ENCODE measurements at regions not wholly inside any gene's neighbourhood (a gene's known extent, or its start where the extent isn't known, plus 50 kb on each side); places are given as distances from the start of the nearest gene placed in this dataset.

GRCh38 chr11:98053851-98054250 is 966.9 kb upstream of the CNTN5 start:
- FAIRE-seq (no peak), ATAC-seq (no peak), DNase-seq (ENCODE audit: extremely low read depth in 1 of 4, low spot score in 3 of 4) (no peak)
- no peak overlapping the region for H2AFZ ChIP-seq (ENCODE audit: low read depth, low read length)
- ChIA-PET CTCF (ENCODE audit: low intra/inter-chr PET ratio) (no interaction called here), POLR2A (no interaction called here)
- in situ Hi-C loops (cut with MboI): no loop called here
- BruUV-seq (replicated peaks): no TSS peak
- H3K79me2 ChIP-seq (ENCODE audit: control insufficient read depth, insufficient read depth, low read length): no peaks in the 10 kb centered on the region
- no peak overlapping the region for H3K4me2 ChIP-seq (ENCODE audit: insufficient read depth, low read length)
- no peaks in the 10 kb centered on the region for H4K20me1 ChIP-seq (replicated peaks; ENCODE audit: control insufficient read depth, insufficient read depth, low read length)
- TF ChIP-seq RREB1 (CRISPR knock-in tag; IDR thresholded peaks at IDR 0.05): no peak
- TF ChIP-seq SREBF2 (CRISPR knock-in tag; IDR thresholded peaks at IDR 0.05): no peak
- TF ChIP-seq ASH1L (IDR thresholded peaks at IDR 0.05; ENCODE audit: borderline replicate concordance, low read depth, partially characterized antibody): no peak
- no peak for TF ChIP-seq HNRNPLL (IDR thresholded peaks at IDR 0.05; ENCODE audit: low read depth, low read length, poor library complexity, severe bottlenecking)
- no peak for TF ChIP-seq ARID3A (IDR thresholded peaks at IDR 0.05; ENCODE audit: borderline replicate concordance, low read depth, low read length)
- TF ChIP-seq POLR2AphosphoS2 (IDR thresholded peaks at IDR 0.05; ENCODE audit: low read length): no peak
- no peak for TF ChIP-seq DLX4 (CRISPR knock-in tag; IDR thresholded peaks at IDR 0.05)
- TF ChIP-seq SRSF9 (IDR thresholded peaks at IDR 0.05; ENCODE audit: borderline replicate concordance, low read depth, low read length): no peak
- no peak for TF ChIP-seq NCOA4 (IDR thresholded peaks at IDR 0.05; ENCODE audit: partially characterized antibody)
- no peak for TF ChIP-seq ZNF75A (CRISPR knock-in tag; IDR thresholded peaks at IDR 0.05)
- TF ChIP-seq SIN3B (IDR thresholded peaks at IDR 0.05; ENCODE audit: low read depth): no peak
- no peak for TF ChIP-seq GTF2F1 (IDR thresholded peaks at IDR 0.05; ENCODE audit: low read depth, low read length)
- TF ChIP-seq ZNF232 (CRISPR knock-in tag; IDR thresholded peaks at IDR 0.05): no peak
- H3K9me3 ChIP-seq (replicated peaks; ENCODE audit: control insufficient read depth, insufficient read depth, low read depth, low read length): no peaks in the 10 kb centered on the region
- no peak overlapping the region for H3K4me3 ChIP-seq
- H3K27me3 ChIP-seq (ENCODE audit: control insufficient read depth in 2 of 2, insufficient read depth in 2 of 2, low read length in 2 of 2): no peaks in the 10 kb centered on the region
- no peaks in the 10 kb centered on the region for H3K36me3 ChIP-seq (ENCODE audit: control insufficient read depth, insufficient read depth, low read length)
- no peaks in the 10 kb centered on the region for H3K9me1 ChIP-seq (ENCODE audit: control insufficient read depth, insufficient read depth, low read length)
- H3K27ac ChIP-seq (ENCODE audit: extremely low read depth, low read depth, low read length): no peak overlapping the region
- intact Hi-C loops (cut with micrococcal nuclease): no loop called here
- no peak overlapping the region for H3K9ac ChIP-seq (ENCODE audit: insufficient read depth in 1 of 2, low read depth in 2 of 2, low read length in 2 of 2)
- 33% methylated on average over 2 of the region's 2 CpGs for WGBS (ENCODE audit: insufficient coverage, low coverage, missing lambda C conversion rate)
- H3K4me1 ChIP-seq (replicated peaks in 1 of 2; ENCODE audit: control insufficient read depth in 2 of 2, insufficient read depth in 2 of 2, low read length in 2 of 2): peaks cover 0 to 7% of the 10 kb centered on the region in 2 experiments; a peak in 2 of 5 replicates

All from K562 (cell line).